ENCODE measurements at regions not wholly inside any gene's neighbourhood (a gene's known extent, or its start where the extent isn't known, plus 50 kb on each side); places are given as distances from the start of the nearest gene placed in this dataset.
"Not testable (repeated sequence)": the region's sequence is repeated elsewhere in the genome, so short reads cannot be mapped to it uniquely, and the experiment has no call there.

- Histone ChIP-seq H3K9me3 (no peaks in the 10 kb centered on the region), H3K27me3 (no peaks in the 10 kb centered on the region), H3K4me1 (no peaks in the 10 kb centered on the region), H3K4me3 (no peak overlapping the region), H3K36me3 (replicated peaks in 1 of 2; ENCODE audit: insufficient read depth in 1 of 2, low read depth in 2 of 2) (no peaks in the 10 kb centered on the region), H3K27ac (no peak overlapping the region)
- ATAC-seq (no peak), DNase-seq (no peak)
- TF ChIP-seq POLR2A (IDR thresholded peaks at IDR 0.05) (no peak), CTCF (IDR thresholded peaks at IDR 0.05) (no peak)
- intact Hi-C loops (cut with DNase I) = no loop called here
Measured at GRCh38 chr10:65788271-65788670, 1137.6 kb upstream of the LRRTM3 start.

- no peak for TF ChIP-seq CTCF (IDR thresholded peaks at IDR 0.05)
- TF ChIP-seq POLR2A (IDR thresholded peaks at IDR 0.05) = no peak
- ATAC-seq = no peak
- no peaks in the 10 kb centered on the region for H3K9me3 ChIP-seq
- no peak overlapping the region for H3K27ac ChIP-seq
- 81 to 86% methylated on average over 1 of the region's 1 CpG for WGBS, 2 donors
- no peak for DNase-seq
- H3K36me3 ChIP-seq (replicated peaks in 1 of 2; ENCODE audit: insufficient read depth in 1 of 2, low read depth in 2 of 2) = no peaks in the 10 kb centered on the region
- H3K4me1 ChIP-seq = peaks cover 9% of the 10 kb centered on the region
- intact Hi-C loops (cut with DNase I) = no loop called here
- no peak overlapping the region for H3K4me3 ChIP-seq
- no peaks in the 10 kb centered on the region for H3K27me3 ChIP-seq
Measured at GRCh38 chr10:65791979-65792378, 1133.9 kb upstream of the LRRTM3 start.

GRCh38 chr10:65793738-65794425 lies 1132.0 kb upstream of the LRRTM3 start:
- H3K27ac ChIP-seq = no peak overlapping the region
- no peaks in the 10 kb centered on the region for H3K36me3 ChIP-seq (replicated peaks in 1 of 2; ENCODE audit: insufficient read depth in 1 of 2, low read depth in 2 of 2)
- intact Hi-C loops (cut with DNase I) = no loop called here
- DNase-seq (peak; percentile 62 to 78 (median 76)), ATAC-seq (peak; percentile 59)
- no peaks in the 10 kb centered on the region for H3K27me3 ChIP-seq
- H3K9me3 ChIP-seq = no peaks in the 10 kb centered on the region
- TF ChIP-seq POLR2A (IDR thresholded peaks at IDR 0.05) (no peak), CTCF (IDR thresholded peaks at IDR 0.05) (no peak)
- WGBS, 2 donors = 55% methylated on average over 4 of the region's 4 CpGs
- H3K4me1 ChIP-seq = peaks cover 9% of the 10 kb centered on the region
- H3K4me3 ChIP-seq = no peak overlapping the region

- intact Hi-C loops (cut with DNase I); H3K27ac ChIP-seq; H3K36me3 ChIP-seq (replicated peaks in 1 of 2; ENCODE audit: insufficient read depth in 1 of 2, low read depth in 2 of 2); H3K4me1 ChIP-seq; H3K4me3 ChIP-seq; DNase-seq; ATAC-seq; H3K9me3 ChIP-seq; H3K27me3 ChIP-seq: not testable (repeated sequence)
- 94 to 98% methylated on average over 19 of the region's 19 CpGs for WGBS, 2 donors
Measured at GRCh38 chr10:65794861-65795260, 1131.0 kb upstream of the LRRTM3 start.

GRCh38 chr10:65796472-65796871 lies 1129.4 kb upstream of the LRRTM3 start:
- Histone ChIP-seq H3K27me3 (no peaks in the 10 kb centered on the region), H3K9me3 (no peaks in the 10 kb centered on the region), H3K4me1 (peaks cover 9% of the 10 kb centered on the region), H3K4me3 (no peak overlapping the region), H3K27ac (no peak overlapping the region), H3K36me3 (replicated peaks in 1 of 2; ENCODE audit: insufficient read depth in 1 of 2, low read depth in 2 of 2) (no peaks in the 10 kb centered on the region)
- no peak for ATAC-seq
- TF ChIP-seq CTCF (IDR thresholded peaks at IDR 0.05) (no peak), POLR2A (IDR thresholded peaks at IDR 0.05) (no peak)
- intact Hi-C loops (cut with DNase I) = no loop called here
- 62 to 80% methylated on average over 2 of the region's 2 CpGs for WGBS, 2 donors
- DNase-seq = no peak

All from body of pancreas (tissue), 4 donors.